CD4-positive, CD25-positive, alpha-beta regulatory T cell (primary cell): ENCODE measurements at regions not wholly inside any gene's neighbourhood (a gene's known extent, or its start where the extent isn't known, plus 50 kb on each side); places are given as distances from the start of the nearest gene placed in this dataset.

ENCODE experiments used
- ATAC-seq, 2 donors: fragments of 150-1000 bp; cut with Tn5 transposase; one replicate each; pipeline ENCODE4 v1.10.0; 2021; ENCODE audit warnings: low read depth in 2 of 2, moderate number of reproducible peaks in 2 of 2, moderate library complexity in 1 of 2
- DNase-seq, 3 donors: peaks; one replicate each; pipeline versions ENCODE4 v3.0.0 to v3.0.0-alpha.2; 2012 to 2022; ENCODE audit warnings: mixed read lengths in 1 of 3
- H3K27ac ChIP-seq: one replicate; pipeline ENCODE4 v1.7.0; 2013; ENCODE audit warnings: mild to moderate bottlenecking, low read length; ENCODE audit not compliant: insufficient read depth, poor library complexity, severe bottlenecking
- H3K27me3 ChIP-seq: one replicate; pipeline ENCODE4 v1.7.0; 2013; ENCODE audit warnings: low read length; ENCODE audit not compliant: control insufficient read depth, insufficient read depth
- H3K36me3 ChIP-seq: one replicate; pipeline ENCODE4 v1.7.0; 2013; ENCODE audit warnings: mild to moderate bottlenecking, low read length, moderate library complexity; ENCODE audit not compliant: control insufficient read depth, insufficient read depth
- H3K4me1 ChIP-seq: 2 replicates; pipeline ENCODE4 v1.7.0; 2013; ENCODE audit warnings: mild to moderate bottlenecking, low read length; ENCODE audit not compliant: insufficient read depth, control insufficient read depth, poor library complexity, severe bottlenecking
- H3K4me3 ChIP-seq: one replicate; pipeline ENCODE4 v1.7.0; 2013; ENCODE audit warnings: low read depth, mild to moderate bottlenecking, low read length, moderate library complexity
- H3K9me3 ChIP-seq, 2 experiments: 1 replicate in 1 of 2; 2 replicates in 1 of 2; pipeline ENCODE4 v1.7.0; 2013; ENCODE audit warnings: low read length in 2 of 2, mild to moderate bottlenecking in 1 of 2, moderate library complexity in 1 of 2; ENCODE audit not compliant: control insufficient read depth in 2 of 2
- H3K27ac Mint-ChIP-seq, 3 donors: one replicate each; pipeline ENCODE4 v1.8.0; 2020 to 2022; ENCODE audit warnings: mild to moderate bottlenecking in 3 of 3, mixed read lengths in 3 of 3, moderate library complexity in 2 of 3
- H3K27me3 Mint-ChIP-seq: one replicate; pipeline ENCODE4 v1.8.0; 2022; ENCODE audit warnings: mild to moderate bottlenecking, mixed read lengths
- H3K36me3 Mint-ChIP-seq: one replicate; pipeline ENCODE4 v1.8.0; 2020; ENCODE audit warnings: mixed read lengths
- H3K4me1 Mint-ChIP-seq, 4 donors: one replicate each; pipeline ENCODE4 v1.8.0; 2020 to 2022; ENCODE audit warnings: mixed read lengths in 4 of 4, mild to moderate bottlenecking in 1 of 4
- H3K4me3 Mint-ChIP-seq, 4 donors: one replicate each; pipeline ENCODE4 v1.8.0; 2020 to 2022; ENCODE audit warnings: mild to moderate bottlenecking in 4 of 4, mixed read lengths in 4 of 4, moderate library complexity in 3 of 4
- H3K9me3 Mint-ChIP-seq, 7 donors: one replicate each; pipeline ENCODE4 v1.8.0; 2020 to 2022; ENCODE audit warnings: mixed read lengths in 7 of 7, mild to moderate bottlenecking in 3 of 7, moderate library complexity in 2 of 7

GRCh38 chr6:50939931-50940330, 121.3 kb downstream of the TFAP2B start:
- Histone ChIP-seq H3K27me3 (no peaks in the 10 kb centered on the region), H3K9me3 (peaks cover 0 to 3% of the 10 kb centered on the region in 2 experiments), H3K36me3 (no peaks in the 10 kb centered on the region), H3K4me1 (no peaks in the 10 kb centered on the region), H3K4me3 (no peak overlapping the region), H3K27ac (no peak overlapping the region)
- Mint-ChIP-seq H3K27ac (no peak overlapping the region), H3K4me1 (no peaks in the 10 kb centered on the region), H3K27me3 (no peaks in the 10 kb centered on the region), H3K4me3 (no peak overlapping the region), H3K36me3 (no peaks in the 10 kb centered on the region), H3K9me3 (peaks cover 0 to 16% (median 6%) of the 10 kb centered on the region in 7 donors)
- no peak for DNase-seq
- no peak for ATAC-seq

- Mint-ChIP-seq H3K36me3 (no peaks in the 10 kb centered on the region), H3K27ac (no peak overlapping the region), H3K4me3 (no peak overlapping the region), H3K4me1 (no peaks in the 10 kb centered on the region), H3K9me3 (peaks cover 0 to 16% (median 3%) of the 10 kb centered on the region in 7 donors), H3K27me3 (no peaks in the 10 kb centered on the region)
- H3K27me3 ChIP-seq, result no peaks in the 10 kb centered on the region
- H3K9me3 ChIP-seq, result no peaks in the 10 kb centered on the region
- no peak overlapping the region for H3K27ac ChIP-seq
- DNase-seq (no peak), ATAC-seq (no peak)
- no peak overlapping the region for H3K4me3 ChIP-seq
- no peaks in the 10 kb centered on the region for H3K36me3 ChIP-seq
- no peaks in the 10 kb centered on the region for H3K4me1 ChIP-seq
Measured at GRCh38 chr6:50945789-50946188, 127.1 kb downstream of the TFAP2B start.

GRCh38 chr6:50952092-50952907, 133.6 kb downstream of the TFAP2B start:
- peaks cover 0 to 7% (median 2%) of the 10 kb centered on the region in 7 donors for H3K9me3 Mint-ChIP-seq
- DNase-seq, result no peak
- no peaks in the 10 kb centered on the region for H3K9me3 ChIP-seq
- no peaks in the 10 kb centered on the region for H3K4me1 ChIP-seq
- no peaks in the 10 kb centered on the region for H3K27me3 Mint-ChIP-seq
- H3K4me3 ChIP-seq, result no peak overlapping the region
- H3K4me3 Mint-ChIP-seq, result no peak overlapping the region
- no peaks in the 10 kb centered on the region for H3K27me3 ChIP-seq
- H3K36me3 Mint-ChIP-seq, result no peaks in the 10 kb centered on the region
- no peak for ATAC-seq
- no peaks in the 10 kb centered on the region for H3K4me1 Mint-ChIP-seq
- H3K27ac Mint-ChIP-seq, result no peak overlapping the region
- H3K27ac ChIP-seq, result no peak overlapping the region
- no peaks in the 10 kb centered on the region for H3K36me3 ChIP-seq

- no peaks in the 10 kb centered on the region for H3K27me3 ChIP-seq
- Mint-ChIP-seq H3K4me1 (no peaks in the 10 kb centered on the region), H3K36me3 (no peaks in the 10 kb centered on the region), H3K4me3 (no peak overlapping the region), H3K27ac (no peak overlapping the region), H3K27me3 (no peaks in the 10 kb centered on the region), H3K9me3 (peaks cover 0 to 7% (median 2%) of the 10 kb centered on the region in 7 donors)
- ATAC-seq (no peak), DNase-seq (no peak)
- H3K4me1 ChIP-seq, result no peaks in the 10 kb centered on the region
- H3K9me3 ChIP-seq, result no peaks in the 10 kb centered on the region
- no peak overlapping the region for H3K4me3 ChIP-seq
- H3K27ac ChIP-seq, result no peak overlapping the region
- no peaks in the 10 kb centered on the region for H3K36me3 ChIP-seq
Measured at GRCh38 chr6:50956014-50956413, 137.3 kb downstream of the TFAP2B start.

GRCh38 chr6:50958148-50958697, 139.6 kb downstream of the TFAP2B start:
- no peaks in the 10 kb centered on the region for H3K36me3 ChIP-seq
- Mint-ChIP-seq H3K27me3 (no peaks in the 10 kb centered on the region), H3K4me3 (no peak overlapping the region), H3K27ac (no peak overlapping the region), H3K36me3 (no peaks in the 10 kb centered on the region), H3K9me3 (peaks cover 0 to 2% (median 0%) of the 10 kb centered on the region in 7 donors), H3K4me1 (no peaks in the 10 kb centered on the region)
- H3K27ac ChIP-seq, result no peak overlapping the region
- H3K4me1 ChIP-seq, result no peaks in the 10 kb centered on the region
- no peaks in the 10 kb centered on the region for H3K27me3 ChIP-seq
- ATAC-seq (no peak), DNase-seq (no peak)
- no peak overlapping the region for H3K4me3 ChIP-seq
- no peaks in the 10 kb centered on the region for H3K9me3 ChIP-seq

DNA sequence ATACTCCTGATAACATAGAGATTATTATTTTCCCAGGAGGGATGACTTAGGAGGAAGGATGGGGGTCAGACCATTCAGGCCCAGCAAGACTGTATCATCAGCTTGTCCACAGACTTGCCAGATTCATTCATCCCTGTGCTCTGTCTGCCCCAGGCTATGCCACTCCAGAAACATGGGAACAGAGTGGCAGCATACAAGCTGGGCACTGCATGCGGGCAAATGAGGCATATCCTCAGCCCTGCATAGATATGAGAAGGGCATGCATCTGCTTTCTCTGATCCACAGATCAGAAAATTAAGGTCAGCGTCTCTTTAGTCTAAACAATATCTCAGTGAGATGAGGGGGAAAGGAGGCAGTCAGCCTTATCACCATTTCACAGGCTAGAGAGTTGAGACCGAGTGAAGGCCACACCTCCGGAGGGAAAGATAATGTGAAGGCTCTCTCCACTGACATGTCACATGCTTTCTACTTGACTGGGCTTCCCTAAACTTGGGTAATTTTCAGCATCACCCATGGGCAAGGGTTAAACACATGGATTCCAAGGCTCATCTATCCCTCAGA, 140.5 kb downstream of the TFAP2B start:
- Histone ChIP-seq H3K4me1 (no peaks in the 10 kb centered on the region), H3K36me3 (no peaks in the 10 kb centered on the region), H3K4me3 (no peak overlapping the region), H3K27ac (no peak overlapping the region), H3K27me3 (no peaks in the 10 kb centered on the region), H3K9me3 (no peaks in the 10 kb centered on the region)
- Mint-ChIP-seq H3K9me3 (peaks cover 0 to 2% (median 0%) of the 10 kb centered on the region in 7 donors), H3K36me3 (no peaks in the 10 kb centered on the region), H3K27ac (no peak overlapping the region), H3K27me3 (no peaks in the 10 kb centered on the region), H3K4me3 (no peak overlapping the region), H3K4me1 (no peaks in the 10 kb centered on the region)
- DNase-seq (no peak), ATAC-seq (no peak)

GRCh38 chr6:50961611-50962010, 142.9 kb downstream of the TFAP2B start:
- Mint-ChIP-seq H3K4me3 (no peak overlapping the region), H3K36me3 (no peaks in the 10 kb centered on the region), H3K4me1 (no peaks in the 10 kb centered on the region), H3K27me3 (no peaks in the 10 kb centered on the region), H3K9me3 (peaks cover 0 to 7% (median 0%) of the 10 kb centered on the region in 7 donors), H3K27ac (no peak overlapping the region)
- Histone ChIP-seq H3K4me3 (no peak overlapping the region), H3K9me3 (no peaks in the 10 kb centered on the region), H3K36me3 (no peaks in the 10 kb centered on the region), H3K4me1 (no peaks in the 10 kb centered on the region), H3K27me3 (no peaks in the 10 kb centered on the region), H3K27ac (no peak overlapping the region)
- DNase-seq (no peak), ATAC-seq (no peak)
